Inflammatory macrophage (primary cell): ENCODE measurements at regions not wholly inside any gene's neighbourhood (a gene's known extent, or its start where the extent isn't known, plus 50 kb on each side); places are given as distances from the start of the nearest gene placed in this dataset.
"Not testable (repeated sequence)": the region's sequence is repeated elsewhere in the genome, so short reads cannot be mapped to it uniquely, and the experiment has no call there.

ENCODE experiments used
- DNase-seq, 2 donors: peaks; one replicate each; pipeline ENCODE4 v3.0.0-alpha.2; 2020 to 2022

DNA sequence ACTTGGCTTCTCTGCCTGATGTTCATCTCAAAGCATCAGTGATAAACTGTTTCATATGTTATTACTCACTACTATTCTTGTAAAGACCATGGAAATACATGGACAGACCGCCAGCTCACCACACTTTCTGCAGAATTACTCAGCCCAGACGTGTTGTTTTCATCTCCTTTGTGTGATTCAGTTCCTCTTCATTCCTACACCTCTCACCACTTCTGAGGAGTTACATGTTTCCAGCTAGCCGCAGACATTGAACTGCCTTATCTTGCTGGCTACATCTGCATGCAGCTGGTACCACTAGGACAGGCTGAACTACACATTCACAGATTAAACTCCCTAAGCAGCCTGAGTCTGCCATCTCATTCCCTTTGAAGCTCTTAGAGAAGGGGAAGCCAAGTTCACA lies 443.2 kb upstream of the FGF16 start:
- DNase-seq = no peak

DNA sequence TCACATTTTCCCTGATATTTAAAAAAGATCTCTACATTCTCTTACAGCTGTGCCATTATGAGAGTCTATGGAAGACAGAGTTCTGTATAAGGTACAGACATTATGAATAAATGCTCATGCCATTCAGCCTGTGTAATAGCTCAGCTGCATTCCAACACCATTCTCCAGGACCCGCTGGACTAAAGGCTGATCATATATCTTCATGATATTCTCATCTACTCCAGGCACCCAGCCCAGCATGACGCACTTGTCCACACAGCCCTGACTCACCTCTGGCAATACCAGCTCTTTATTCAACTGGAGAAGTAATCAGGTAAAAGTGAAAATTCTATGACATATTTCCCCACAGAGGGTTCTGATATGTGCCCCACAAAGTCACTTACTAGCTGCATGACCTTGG lies 437.5 kb upstream of the FGF16 start:
- no peak for DNase-seq

DNA sequence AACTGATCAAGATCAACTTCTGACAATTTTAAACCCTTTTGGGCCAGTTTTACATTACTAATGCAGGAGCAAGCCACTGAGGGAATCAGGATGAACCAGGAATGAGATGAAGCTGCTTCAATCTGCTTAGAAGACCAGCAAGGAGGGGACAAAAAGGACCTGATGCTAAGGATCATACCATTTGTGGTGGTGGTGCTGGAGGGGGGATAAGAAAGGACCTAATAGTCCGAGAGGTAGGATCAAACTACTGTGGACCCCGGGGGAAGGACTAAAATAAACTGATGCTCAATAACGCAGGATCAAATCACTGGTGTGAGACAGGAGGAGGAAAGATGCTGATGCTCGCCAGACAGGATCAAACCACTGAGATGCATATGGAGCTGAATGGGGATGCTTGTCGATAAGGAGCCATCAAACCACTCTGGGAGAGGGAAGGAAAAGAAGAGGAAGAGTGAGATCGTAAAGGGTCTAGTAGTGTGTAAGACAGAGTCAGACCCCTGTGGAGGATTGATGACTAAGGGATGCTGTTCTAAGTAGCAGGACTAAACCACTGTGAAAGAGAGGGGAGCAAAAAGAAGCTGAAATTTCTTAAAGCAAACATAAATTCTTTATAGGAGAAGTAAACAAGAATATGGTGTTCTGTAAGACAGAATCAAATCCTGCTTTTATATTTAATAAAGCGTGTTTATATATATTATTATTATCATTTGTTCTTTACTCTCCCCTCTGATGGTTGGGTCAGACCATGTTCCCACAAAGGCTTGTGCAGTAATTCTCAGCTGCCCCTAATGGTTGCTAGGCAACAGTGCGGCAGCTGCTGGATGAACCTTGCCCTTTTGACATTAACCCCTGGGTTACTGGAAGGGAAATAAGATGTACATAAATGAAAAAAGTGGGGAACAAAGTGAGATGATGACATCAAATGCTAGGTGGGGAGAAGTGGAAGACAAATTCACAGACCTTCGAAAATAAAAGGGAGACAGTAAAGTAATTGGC lies 432.5 kb upstream of the FGF16 start:
- no peak for DNase-seq

DNA sequence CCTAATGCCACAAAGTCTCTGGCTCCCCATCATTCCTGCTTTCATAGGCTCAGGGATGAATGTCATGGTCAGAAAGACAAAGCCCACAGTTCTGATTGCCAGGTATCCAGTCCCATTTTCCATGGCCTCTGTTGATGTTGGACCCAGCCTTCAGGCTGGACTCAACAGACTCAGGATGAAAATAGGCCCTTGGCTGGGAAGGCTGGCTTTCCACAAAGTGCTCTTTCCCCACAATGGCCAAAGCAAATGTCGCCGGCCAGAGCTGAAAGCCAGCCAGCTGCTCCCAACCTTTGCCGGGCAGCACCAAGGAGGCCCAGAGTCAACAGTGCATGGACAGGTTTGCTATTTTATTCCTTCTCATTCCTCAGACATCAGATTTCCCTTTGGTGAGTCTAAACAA lies 430.1 kb upstream of the FGF16 start:
- no peak for DNase-seq

DNA sequence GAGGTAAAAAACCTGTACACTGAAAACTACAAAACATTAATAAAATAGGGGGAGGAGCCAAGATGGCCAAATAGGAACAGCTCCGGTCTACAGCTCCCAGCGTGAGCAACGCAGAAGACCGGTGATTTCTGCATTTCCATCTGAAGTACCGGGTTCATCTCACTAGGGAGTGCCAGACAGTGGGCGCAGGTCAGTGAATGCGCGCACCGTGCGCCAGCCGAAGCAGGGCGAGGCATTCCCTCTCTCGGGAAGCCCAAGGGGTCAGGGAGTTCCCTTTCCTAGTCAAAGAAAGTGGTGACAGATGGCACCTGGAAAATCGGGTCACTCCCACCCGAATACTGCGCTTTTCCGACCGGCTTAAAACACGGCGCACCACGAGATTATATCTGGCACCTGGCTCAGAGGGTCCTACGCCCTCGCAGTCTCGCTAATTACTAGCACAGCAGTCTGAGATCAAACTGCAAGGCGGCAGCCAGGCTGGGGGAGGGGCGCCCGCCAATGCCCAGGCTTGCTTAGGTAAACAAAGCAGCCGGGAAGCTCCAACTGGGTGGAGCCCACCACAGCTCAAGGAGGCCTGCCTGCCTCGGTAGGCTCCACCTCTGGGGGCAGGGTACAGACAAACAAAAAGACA lies 400.9 kb upstream of the FGF16 start:
- DNase-seq = not testable (repeated sequence)

DNA sequence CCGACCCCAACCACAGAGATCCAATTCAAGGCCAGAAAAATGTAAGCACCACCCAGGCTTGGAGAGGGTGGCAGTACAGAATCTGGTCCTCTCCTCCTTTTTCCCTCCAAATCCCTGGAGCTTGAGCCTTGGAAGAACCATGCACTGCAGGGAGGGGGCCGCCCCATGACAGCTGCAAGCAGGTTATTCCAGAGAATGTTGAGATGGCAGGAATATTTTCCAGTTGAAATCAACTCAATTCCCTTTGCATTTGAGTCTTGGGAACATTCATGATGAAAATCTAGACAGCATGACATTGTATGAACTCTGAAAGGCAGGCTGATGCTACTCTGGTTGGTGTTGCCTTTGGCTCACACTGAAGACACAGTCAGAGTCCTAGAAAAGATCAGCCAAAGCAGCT lies 386.6 kb upstream of the FGF16 start:
- no peak for DNase-seq

DNA sequence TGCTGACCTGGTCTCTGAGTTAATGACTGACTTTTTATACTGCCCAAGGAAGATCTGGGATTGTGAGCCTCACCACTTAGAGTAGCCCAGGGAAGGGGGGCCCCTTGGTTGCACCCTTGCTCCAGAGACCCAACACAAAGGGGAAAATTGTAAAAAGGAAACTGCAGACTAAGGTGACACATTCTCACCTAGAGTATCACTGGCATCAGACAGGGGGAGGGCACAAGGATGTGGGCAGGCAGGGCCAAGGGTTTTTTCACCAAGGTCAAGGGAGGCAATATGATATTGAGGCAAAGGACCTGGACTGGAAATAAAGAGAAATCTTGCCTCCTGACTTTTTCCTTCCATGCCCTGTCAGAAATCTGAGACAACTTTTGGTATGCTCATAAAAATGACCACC lies 386.2 kb upstream of the FGF16 start:
- DNase-seq = no peak

DNA sequence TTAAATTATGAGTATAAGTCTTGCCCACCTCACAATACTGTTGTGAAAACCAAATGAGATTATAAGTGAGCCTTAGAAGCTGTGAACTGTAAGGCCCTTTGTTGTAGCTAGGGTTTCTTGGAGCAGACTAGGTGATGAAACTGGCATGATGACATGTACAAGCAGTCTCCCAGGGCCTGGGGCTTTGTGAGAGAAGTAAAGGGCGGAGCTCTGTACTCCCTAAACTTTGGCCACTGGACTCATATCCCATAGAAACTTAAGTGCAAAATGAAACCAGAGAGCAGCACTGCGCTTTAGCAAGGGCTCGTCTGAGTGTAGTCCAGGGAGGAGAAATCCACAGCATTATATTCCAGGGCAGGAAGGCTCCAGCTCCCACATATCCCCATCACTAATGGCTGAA lies 385.6 kb upstream of the FGF16 start:
- DNase-seq = no peak

DNA sequence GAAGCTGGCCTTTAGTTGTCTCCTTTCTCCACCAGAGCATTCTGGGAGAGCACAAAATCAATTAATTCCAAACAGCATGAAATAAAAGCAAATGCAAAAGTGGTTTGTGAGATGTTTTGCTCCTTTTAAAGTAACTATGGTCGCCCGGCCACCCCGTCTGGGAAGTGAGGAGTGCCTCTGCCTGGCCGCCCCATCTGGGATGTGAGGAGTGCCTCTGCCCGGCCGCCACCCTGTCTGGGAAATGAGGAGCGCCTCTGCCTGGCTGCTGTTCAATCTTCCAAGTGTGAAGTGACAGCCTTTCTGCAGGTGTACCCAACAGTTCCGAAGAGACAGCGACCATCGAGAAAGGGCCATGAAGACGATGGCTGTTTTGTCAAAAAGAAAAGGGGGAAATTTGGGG lies 381.3 kb upstream of the FGF16 start:
- DNase-seq = no peak

DNA sequence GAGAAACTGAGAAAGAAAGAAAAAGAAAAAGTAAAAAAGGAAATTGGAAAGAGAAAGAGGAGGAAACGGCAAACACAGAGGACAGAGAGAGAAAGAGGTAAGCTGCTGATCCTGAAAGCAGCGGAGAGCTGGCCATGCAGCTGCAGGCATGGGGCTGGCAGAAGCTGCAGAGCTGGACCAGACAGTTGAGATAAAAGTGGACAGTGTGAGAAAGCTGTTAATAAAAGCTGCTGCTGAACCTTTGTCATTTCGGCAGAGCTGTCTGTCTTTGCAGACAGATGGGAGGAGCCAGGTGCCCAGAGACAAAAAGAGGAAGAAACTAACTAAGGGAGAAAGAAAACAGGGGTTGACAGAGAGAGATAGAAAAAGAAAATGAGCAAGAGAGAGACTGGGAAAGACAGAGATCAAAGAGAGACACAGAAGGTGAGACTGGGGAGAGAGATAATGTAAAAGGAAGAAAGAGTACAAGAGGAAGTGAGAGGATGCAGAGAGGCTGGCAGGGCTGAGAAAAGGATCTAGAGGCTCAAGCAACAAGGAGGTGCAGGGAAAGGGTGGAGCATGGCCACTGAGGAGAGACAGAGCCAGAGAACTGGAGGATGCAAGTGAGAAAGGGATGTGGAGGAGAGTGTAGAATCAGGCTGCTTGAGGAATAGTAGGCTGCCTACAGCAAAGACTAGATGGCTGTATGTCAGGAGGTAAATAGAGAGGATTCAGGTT lies 376.8 kb upstream of the FGF16 start:
- DNase-seq = no peak

DNA sequence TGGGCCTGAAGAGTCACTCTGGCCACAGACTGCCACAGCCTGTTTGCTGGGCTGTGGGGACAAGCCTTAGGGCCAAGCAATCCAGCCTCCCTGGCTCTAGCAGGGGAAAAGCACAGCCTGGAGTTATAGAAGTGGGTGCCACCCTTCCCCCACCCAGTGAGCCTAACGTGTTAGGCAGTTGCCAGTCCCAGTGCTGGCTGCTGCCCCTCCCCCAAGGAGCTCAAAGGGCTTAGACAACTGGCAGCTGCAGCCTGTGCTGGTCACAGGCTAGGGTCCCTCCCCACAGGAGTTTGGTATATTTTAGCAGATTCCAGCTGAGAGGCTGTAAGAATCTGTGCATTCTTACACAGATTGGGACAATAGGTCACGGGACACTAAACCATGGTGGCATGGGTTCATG lies 370.3 kb upstream of the FGF16 start:
- no peak for DNase-seq

DNA sequence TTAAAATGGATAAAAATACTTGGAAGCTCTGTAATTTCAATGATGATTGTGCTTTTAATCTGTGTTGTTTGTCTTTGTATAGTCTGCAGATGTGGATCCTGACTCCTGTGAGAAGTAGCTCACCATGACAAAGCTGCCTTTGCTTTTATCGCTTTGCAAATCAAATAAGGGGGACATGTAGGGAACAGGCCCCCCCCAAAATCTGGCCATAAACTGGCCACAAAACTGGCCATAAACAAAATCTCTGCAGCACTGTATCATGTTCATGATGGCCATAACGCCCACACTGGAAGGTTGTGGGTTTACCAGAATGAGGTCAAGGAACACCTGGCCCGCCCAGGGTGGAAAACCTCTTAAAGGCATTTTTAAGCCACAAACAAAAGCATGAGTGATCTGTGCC lies 366.0 kb upstream of the FGF16 start:
- not testable (repeated sequence) for DNase-seq

DNA sequence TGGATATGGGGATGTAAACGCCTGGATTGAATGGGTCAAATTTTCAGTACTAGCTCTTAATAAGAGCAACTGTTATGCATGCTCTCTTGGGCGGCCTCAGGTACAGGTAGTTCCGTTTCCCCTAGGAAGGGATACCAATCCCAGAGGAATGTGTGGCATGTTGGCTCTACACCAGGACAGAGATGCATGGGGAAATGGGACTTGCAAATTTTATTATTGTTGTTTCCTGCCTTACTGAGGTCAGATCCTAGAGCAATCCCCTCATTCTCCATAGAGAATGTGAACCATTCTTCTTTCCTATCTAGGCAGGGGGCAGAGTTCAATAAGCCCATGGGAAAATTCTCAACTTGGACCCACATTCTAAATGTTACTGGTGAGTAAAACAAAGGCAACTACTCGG lies 361.8 kb upstream of the FGF16 start:
- no peak for DNase-seq

DNA sequence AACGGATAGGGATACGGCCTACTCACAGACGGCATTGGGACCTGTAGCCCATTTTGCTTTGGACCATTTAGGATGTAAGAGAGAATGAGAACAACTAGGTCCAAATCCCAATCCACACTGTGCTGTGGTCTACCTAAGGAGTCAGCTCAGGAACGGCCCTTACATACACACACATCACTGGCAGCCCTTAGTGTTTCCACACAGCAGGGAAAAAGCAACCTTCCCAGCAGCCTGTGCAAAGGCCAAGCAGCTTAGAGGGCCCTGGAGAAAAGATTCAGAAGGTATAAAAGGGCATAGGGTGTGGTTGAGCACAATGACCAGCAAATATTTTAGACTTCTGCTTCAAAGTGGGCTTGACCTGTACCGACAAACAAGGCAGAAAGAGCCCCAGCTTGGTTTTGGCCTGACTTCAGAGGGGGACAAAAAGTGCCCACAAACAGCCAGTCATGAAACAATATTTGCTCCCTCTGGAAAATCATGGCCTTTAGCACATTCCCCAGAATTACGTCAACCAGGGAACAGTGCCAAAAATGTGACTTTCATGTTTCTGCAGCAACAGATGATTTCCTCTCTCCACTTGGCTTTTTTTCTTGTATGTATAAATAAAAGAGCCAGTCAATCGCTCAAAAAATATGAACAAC lies 359.5 kb upstream of the FGF16 start:
- no peak for DNase-seq

DNA sequence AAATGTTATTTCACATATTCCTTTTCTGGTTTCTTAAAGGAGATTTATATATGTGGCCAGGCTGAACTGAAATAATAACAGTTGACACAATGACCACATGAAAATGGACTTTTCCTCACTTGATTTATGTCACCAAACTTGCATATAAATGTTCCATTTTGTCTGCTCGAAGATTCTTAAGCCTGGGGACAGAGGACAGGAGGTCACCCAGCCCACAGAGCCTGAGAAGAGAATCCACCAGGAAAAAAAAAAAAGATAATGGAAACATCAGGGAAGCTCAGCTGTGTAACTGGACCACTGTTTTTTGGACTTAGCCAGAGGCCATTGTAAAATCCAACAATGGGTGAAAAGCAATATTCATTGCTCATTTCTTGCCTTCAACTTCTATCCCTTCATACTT lies 359.0 kb upstream of the FGF16 start:
- no peak for DNase-seq

DNA sequence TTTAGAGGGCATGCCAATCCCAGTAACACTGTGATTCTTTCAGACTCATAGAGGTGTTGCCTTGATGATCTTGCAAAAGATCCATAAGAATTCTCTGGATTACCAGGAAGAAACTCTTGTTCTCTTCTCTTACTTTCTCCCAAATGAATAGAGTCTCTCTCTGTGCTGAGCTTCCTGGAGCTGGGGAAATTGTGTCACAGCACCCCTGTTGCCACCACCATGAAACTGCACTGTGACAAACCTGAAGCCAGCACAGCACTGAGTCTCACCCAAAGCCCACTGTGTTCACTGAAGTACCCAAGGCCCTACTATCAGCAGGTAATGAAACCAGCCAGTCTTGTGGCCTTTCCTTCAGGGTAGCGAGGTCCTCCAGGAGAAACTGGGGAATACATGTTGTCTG lies 332.7 kb upstream of the FGF16 start:
- DNase-seq = no peak

DNA sequence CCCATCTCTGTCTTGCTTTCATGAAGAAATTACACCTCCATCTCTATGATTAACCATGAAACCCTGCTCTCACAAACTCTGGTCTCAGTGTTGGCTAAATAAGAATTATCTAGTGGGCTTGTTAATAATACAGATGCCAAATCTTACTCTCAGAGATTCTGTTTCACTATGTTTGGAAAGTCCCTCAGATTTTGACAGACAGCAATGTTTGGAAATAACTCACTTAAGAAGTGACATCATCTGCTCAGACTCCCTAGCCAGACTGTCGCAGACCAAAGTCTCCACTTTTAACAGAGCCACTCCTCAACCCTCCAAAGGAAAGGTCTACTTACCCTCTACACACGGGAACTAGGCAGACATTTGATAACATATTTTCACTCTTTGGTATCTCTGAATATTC lies 328.5 kb upstream of the FGF16 start:
- no peak for DNase-seq

DNA sequence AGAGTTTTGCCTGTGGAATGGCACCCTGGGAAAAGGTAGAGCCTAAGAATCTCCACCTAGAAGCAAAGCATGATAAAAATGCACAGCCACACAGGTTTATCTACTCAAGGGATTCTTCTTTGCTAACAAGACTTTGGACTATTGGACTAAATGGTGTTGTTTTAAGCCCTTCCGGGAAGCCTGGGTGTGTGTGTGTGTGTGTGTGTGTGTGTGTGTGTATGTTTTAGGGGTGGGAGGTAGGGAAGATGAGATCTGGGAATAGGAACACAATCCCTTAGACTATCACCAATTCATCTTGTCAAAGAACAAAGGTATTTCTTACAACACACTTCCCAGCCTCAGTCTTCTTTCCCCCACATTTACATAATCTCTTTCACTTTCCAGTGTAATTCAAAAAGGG lies 327.5 kb upstream of the FGF16 start:
- no peak for DNase-seq

DNA sequence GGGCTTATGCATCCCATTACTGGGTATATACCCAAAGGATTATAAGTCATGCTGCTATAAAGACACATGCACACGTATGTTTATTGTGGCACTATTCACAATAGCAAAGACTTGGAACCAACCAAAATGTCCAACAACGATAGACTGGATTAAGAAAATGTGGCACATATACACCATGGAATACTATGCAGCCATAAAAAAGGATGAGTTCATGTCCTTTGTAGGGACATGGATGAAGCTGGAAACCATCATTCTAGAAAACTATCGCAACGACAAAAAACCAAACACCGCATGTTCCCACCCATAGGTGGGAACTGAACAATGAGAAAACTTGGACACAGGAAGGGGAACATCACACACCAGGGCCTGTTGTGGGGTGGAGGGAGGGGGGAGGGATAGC lies 323.3 kb upstream of the FGF16 start:
- DNase-seq = not testable (repeated sequence)

DNA sequence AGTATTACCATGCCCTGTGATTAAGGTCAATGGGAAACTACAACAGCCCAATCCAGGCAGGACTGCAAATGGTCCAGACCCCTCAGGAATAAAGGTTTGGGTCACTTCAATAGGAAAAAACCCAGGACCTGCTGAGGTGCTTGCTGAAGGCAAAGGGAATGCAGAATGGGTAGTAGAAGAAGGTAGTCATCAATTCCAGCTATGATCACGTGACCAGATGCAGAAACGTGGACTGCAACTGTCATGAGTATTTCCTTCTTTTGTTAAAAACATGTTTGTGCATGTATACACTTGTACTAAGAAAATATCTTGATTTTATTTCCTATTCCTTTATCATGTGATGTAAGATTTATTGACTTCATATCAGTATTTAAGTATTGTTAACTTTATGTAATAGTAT lies 319.6 kb upstream of the FGF16 start:
- not testable (repeated sequence) for DNase-seq

DNA sequence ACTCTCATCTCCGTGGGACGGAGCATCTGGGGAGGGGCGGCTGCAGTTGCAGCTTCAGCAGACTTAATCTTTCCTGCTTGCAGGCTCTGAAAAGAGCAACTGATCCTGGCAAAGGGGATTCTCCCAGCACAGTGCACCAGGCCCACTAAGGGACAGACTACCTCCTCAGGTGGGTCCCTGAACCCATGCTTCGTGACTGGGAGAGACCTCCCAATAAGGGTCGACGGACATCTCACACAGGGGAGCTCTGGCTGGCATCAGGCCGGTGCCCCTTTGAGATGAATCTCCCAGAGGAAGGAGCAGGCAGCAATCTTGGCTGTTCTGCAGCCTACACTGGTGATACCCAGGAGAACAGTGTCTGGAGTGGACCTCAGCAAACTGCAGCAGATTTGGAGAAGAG lies 303.3 kb upstream of the FGF16 start:
- no peak for DNase-seq

DNA sequence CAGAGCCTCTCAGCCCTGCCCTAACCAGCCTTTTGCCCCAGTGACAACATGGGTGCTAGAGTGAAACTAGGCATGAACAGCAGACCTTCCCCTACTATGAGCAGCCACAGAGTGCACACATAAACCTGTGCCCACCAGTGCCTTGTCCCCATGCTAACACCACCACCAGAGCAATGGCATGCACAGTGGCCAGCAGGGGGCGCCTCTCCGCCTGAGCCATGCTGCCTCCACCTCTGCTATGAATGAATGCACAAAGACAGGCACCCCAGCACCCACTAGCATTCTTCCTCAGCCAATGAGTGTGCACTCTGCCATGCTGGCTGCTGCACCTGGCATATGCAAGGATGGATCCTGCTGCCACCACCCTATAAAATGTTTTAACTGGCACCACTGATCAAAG lies 286.9 kb upstream of the FGF16 start:
- no peak for DNase-seq

DNA sequence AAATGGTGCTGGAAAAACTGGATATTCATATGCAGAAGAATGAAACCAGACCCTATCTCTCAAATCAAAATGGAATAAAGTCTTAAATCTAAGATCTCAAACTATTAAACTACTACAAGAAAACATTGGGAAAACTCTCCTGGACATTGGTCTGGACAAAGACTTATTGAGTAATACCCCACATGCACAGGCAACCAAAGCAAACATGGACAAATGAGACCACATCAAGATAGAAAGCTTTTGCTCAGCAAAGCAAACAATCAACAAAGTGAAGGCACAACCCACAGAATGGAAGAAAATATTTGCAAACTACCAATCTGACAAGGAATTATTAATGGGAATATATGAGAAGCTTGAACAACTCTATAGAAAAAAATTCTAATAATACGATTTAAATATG lies 284.4 kb upstream of the FGF16 start:
- no peak for DNase-seq
